Activated naive CD8-positive, alpha-beta T cell treated with anti-CD3 and anti-CD28 coated beads, Interleukin-2, amount 50 U/mL, for 16 hours (primary cell): ENCODE measurements at regions not wholly inside any gene's neighbourhood (a gene's known extent, or its start where the extent isn't known, plus 50 kb on each side); places are given as distances from the start of the nearest gene placed in this dataset.

Experiments used
- DNase-seq: peaks from one replicate; pipeline ENCODE4 v3.0.0-alpha.2; 2020; ENCODE audit warnings: low read depth, low spot score

DNA sequence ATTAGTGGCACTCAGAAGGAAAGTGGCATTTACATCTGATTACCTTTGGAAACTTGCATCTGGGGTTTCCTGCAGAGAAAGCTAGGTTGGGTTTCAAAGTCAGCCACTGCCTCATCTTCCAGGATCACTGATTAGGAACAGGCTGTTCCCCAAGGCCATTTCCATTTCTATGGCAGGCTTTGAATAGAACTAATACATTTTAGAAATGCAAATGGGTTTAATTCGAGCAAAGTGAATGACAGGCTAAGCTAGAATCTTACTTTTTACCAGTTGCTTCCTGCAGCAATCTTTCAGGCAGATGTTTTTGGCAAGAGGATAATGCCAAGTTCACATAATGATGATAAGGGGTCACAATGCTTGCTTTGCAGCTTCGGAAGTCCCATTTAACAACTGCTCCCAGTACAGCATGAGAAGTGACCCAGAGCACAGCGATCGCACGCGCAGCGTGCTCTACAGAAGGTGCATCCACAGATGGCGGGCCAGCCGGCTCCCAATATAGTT is 336.7 kb downstream of the LPIN1 start:
- no peak for DNase-seq

DNA sequence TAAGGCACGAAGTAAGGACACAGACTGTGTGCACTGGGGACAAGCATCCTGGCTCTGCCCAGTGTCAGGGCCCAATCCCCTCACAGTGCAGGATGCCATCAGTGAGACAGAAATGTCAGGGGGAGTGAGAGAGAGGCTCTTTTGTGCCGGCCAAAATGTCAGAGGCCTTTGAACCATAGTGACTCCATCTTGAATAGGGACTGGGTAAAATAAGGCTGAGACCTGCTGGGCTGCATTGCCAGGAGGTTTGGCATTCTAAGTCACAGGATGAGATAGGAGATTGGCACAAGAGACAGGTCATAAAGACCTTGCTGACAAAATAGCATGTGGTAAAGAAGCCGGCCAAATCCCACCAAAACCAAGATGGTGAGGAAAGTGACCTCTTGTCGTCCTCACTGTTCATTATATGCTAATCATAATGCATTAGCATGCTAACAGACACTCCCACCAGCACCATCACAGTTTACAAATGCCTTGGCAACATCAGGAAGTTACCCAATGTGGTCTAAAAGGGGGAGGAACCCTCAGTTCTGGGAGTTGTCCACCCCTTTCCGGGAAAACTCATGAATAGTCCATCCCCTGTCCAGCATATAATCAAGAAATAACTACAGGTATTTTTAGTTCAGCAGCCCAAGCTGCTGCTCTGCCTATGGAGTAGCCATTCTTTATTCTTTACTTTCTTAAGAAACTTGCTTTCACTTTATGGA is 337.4 kb downstream of the LPIN1 start:
- no peak for DNase-seq

GRCh38 chr2:12087175-12087574 is 340.7 kb downstream of the LPIN1 start:
- DNase-seq = no peak

DNA sequence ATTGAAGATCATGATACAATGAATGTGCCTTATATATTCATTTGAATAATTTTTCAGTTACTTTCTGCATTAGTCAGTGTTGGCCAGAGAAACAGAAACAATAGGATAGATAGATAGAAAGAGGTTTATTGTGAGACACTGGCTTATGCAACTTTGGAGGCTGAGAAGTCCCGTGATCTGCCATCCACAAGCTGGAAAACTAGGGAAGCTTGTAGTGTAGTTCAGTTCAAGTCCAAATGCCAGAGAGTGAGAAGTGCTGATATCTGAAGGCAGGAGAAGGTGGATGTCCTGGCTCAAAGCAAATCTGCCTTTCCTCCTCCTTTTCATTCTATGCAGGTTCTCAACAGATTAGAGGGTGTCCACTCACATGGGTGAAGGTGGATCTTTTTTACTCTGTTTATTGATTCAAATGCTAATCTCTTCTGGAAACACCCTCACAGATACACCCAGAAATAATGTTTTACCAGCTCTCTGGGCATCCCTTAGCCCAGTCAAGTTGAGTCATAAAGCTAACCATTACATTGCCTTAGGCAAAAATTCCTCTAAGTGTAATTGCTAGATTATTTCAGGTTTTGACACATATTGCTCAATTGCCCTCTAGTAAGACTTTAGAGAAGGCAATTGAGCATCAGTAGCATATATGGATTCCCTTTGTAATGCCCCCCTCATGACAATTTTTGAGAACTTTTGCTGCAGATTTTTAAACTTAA is 341.4 kb downstream of the LPIN1 start:
- no peak for DNase-seq

GRCh38 chr2:12089001-12089400 is 342.6 kb downstream of the LPIN1 start:
- DNase-seq = no peak

GRCh38 chr2:12089496-12089895 is 343.1 kb downstream of the LPIN1 start:
- no peak for DNase-seq

GRCh38 chr2:12090072-12090471 is 343.6 kb downstream of the LPIN1 start:
- DNase-seq = no peak

GRCh38 chr2:12090590-12090989 is 344.2 kb downstream of the LPIN1 start:
- no peak for DNase-seq

GRCh38 chr2:12091201-12091806 is 344.9 kb downstream of the LPIN1 start:
- DNase-seq = no peak

GRCh38 chr2:12094134-12094533 is 347.7 kb downstream of the LPIN1 start:
- no peak for DNase-seq

DNA sequence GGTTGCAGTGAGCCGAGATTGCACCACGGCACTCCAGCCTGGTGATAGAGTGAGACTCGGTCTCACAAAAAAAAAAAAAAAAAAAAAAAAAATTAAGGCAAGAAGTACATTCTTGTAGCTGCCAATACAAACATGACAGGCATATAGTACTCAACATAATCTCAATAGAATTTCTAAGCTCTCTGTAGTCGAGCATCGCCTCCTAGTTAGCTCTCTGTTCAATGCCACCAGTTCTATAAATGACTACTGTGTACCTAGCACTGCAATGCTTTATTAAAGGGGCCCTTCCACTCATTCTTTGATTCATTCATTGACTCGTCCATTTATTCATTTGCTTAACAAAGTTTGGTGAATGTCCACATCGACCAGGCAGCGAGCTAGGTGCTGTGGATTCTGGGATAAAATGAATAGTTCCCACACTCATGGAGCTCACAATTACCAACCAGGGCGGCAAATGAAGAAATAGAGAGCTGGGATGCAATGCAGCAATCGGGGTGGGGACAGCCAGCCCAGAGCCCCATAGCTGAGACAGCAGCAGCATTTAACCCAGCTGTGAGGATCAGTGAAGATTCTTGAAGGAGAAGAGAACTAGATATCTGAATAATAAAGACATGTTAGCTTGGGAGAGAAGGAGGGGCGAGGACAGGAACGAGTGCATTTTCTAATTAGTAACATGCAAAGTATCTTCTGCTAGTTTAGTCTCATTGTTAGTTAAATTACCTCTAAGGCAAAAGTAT is 349.8 kb downstream of the LPIN1 start:
- no peak for DNase-seq

- no peak for DNase-seq
Measured at GRCh38 chr2:12096788-12097449, 350.5 kb downstream of the LPIN1 start.

GRCh38 chr2:12097859-12098258 is 351.4 kb downstream of the LPIN1 start:
- DNase-seq = no peak

- DNase-seq = no peak
Measured at GRCh38 chr2:12099374-12099773, 352.9 kb downstream of the LPIN1 start.

DNA sequence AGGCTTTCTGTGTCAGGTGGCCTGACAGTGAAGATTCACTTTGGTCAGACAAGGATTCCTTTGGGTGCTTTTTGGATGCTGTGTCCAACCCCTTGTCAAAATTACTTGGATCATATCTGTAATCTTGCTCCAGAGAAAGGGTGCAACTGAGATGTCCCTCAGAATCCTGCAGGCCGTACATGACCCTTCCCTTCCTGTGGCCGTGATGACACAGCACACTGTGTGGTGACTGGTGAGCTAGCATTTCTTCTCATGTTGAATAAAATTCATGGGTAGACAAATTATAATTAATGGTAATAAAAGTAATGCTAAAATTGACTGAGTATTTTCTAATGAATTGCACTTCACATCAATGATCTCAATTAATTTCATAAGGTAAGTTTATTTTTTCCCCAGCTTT is 356.2 kb downstream of the LPIN1 start:
- no peak for DNase-seq

DNA sequence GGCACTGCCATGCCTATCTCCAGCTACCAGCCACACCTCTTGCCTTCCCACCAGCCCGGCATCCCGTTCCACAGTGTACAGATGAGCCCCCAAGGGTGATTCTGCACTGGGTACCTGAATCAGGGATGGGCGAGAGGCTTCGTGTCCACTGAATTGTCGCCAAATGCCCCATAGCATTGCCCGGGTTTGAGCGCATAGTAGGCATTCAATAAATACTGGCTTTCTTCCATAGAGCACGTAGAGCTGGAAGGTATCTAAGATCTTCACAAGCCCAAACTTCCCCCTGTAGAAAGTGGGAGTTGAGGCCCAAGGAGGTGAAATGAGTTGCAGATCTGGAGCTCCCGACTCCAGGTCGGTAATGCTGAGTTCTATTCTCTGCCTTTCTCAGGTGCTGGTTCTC is 358.7 kb downstream of the LPIN1 start:
- DNase-seq = no peak

DNA sequence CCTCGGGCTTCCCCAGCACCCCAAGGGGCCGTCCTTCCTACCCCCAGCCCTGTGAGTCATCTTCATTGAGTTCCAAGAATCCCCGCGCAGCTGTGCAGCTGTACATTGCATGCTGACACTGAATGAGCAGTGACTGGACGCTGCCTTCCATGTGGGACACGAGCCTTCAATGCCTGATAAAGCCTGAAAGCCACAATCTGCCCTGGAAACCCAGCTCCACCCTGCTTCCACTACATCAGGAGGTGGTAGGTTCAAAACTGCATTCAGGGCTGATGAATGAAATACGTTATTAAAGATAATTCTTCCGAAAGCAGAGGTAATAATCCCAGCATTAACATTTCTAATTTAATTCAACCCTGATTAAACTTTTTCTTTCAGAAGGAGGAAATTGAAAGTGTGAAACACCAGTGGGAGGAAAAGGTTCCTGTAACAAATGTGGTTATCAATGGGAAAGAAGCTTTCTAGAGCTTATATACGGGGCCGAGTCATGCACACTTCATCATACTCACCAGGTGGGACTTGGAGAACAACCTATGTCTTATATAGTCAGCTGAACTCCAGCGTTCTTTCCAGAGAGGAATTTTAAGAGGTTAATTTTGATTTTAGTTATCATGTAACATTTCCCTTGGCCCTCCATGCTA is 360.1 kb downstream of the LPIN1 start:
- no peak for DNase-seq

DNA sequence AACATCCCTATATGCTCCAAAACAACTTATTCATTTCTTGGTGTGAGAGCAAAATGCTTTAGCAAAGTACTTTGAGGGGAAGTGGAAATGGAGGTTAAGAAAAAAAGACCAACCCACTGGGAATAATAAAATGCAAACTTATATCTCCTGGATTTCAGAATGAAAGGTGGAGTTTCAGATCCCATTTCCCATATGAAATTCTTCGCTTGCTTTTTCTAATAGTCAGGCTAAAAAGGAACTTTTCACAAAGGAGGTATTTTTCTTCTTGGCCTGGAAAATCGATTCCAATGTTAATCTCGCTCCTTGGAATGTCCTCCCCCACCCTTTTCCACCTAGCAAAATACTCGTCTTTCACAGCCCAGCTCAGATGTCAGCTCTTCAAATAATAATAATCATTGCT is 360.9 kb downstream of the LPIN1 start:
- DNase-seq = no peak

DNA sequence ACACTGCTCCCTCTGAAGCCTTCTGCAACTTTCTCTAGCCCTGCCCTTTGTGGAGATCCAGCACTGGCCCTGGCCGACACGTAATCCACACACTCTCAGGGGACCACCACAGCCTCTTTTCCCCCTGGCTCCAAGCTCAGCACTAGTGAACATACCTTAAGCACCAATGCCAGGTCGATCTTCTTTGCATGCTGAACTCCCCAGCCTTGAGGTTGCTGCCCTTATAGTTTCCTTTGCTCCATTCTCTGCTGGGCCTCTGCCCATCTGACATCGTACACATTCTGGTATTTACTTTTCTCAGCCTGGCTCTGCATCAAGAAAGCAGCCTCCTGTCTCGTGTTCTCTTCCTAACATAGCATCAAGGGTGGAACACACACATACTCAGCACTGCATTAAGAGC is 361.5 kb downstream of the LPIN1 start:
- no peak for DNase-seq

DNA sequence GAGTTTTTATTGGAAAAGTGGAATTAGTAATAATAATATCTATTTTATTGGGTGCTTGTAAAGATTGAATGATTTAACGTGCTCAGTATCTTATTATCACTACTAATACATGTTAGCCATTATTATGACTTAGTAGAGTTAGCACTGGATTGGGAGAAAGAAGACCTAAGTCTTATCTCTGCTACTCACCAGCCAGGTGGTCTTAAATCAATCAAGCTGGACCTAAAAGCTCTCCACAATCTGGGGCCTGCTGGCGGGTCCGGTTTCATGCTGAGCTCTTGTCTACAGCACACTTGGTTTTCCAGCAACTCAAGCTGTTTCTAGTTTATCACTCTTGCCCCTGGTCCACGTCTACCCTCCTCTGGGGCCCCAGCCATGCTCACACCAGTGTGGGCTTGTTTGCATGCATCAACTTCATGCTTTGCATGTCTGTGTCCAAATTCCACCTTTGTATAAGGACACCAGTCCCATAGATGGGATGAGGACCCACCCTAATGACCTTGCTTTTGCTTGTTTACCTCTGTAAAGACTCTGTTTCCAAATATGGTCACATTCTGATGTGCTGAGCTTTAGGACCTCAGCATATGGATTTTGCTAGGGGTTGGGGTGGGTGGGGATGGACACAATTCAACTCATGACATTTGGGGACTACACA is 363.1 kb downstream of the LPIN1 start:
- DNase-seq = no peak

- no peak for DNase-seq
Measured at GRCh38 chr2:12110074-12110473, 363.6 kb downstream of the LPIN1 start.
